ENCODE measurements at regions not wholly inside any gene's neighbourhood (a gene's known extent, or its start where the extent isn't known, plus 50 kb on each side); places are given as distances from the start of the nearest gene placed in this dataset.
"Not testable (repeated sequence)": the region's sequence is repeated elsewhere in the genome, so short reads cannot be mapped to it uniquely, and the experiment has no call there.

GRCh38 chr18:22817844-22818243 is 115.3 kb upstream of the RBBP8 start:
- TF ChIP-seq, protein P1, sequence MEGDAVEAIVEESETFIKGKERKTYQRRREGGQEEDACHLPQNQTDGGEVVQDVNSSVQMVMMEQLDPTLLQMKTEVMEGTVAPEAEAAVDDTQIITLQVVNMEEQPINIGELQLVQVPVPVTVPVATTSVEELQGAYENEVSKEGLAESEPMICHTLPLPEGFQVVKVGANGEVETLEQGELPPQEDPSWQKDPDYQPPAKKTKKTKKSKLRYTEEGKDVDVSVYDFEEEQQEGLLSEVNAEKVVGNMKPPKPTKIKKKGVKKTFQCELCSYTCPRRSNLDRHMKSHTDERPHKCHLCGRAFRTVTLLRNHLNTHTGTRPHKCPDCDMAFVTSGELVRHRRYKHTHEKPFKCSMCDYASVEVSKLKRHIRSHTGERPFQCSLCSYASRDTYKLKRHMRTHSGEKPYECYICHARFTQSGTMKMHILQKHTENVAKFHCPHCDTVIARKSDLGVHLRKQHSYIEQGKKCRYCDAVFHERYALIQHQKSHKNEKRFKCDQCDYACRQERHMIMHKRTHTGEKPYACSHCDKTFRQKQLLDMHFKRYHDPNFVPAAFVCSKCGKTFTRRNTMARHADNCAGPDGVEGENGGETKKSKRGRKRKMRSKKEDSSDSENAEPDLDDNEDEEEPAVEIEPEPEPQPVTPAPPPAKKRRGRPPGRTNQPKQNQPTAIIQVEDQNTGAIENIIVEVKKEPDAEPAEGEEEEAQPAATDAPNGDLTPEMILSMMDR (IDR thresholded peaks at IDR 0.05; ENCODE audit: extremely low read depth, missing control alignments), result no peak
- DNase-seq (ENCODE audit: low spot score), result no peak

DNA sequence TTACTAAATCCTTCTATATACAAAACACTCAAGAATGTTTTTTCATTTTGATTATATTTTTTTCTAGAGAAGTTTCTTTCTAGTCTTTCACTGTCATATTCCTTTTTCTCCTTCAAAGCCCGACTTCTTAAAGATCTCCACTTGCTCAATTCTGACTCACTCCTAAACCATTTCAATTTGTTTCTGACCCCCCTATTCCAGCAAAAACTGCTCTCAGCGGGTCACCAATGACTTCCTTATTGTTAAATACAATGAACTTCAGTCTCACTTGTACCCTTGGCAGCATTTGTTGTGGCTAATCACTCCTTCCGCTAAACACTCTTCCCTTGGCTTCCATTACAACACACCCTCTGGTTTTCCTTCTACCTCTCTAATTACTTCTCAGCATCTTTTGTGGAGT is 111.1 kb upstream of the RBBP8 start:
- TF ChIP-seq, protein P1 (IDR thresholded peaks at IDR 0.05; ENCODE audit: extremely low read depth, missing control alignments), result no peak
- no peak for DNase-seq (ENCODE audit: low spot score)

- TF ChIP-seq, protein P1 (IDR thresholded peaks at IDR 0.05; ENCODE audit: extremely low read depth, missing control alignments), result no peak
- peak; percentile 34 for DNase-seq (ENCODE audit: low spot score)
Observed at GRCh38 chr18:22822841-22823508, 110.2 kb upstream of the RBBP8 start.

DNA sequence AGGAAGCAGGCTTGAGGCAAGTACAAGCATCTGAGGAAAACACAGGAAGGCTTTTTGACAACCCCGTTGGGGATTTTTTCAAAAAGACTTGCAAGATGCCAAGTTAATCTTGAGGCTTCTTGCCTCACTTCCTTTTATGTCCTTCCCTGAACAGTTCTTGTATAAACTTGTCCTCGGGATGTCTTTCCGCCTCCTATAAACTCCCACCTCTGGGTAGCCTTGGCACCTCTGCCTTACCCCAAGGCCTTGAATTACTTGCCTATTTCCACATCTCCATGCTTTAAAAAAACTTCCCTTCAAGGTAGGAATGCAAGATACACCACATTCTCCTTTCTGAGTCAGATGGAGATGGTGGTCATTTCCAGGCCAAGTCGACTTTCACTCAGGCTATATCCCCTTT is 106.4 kb upstream of the RBBP8 start:
- TF ChIP-seq, protein P1 (IDR thresholded peaks at IDR 0.05; ENCODE audit: extremely low read depth, missing control alignments), result no peak

GRCh38 chr18:22827216-22827615 is 105.9 kb upstream of the RBBP8 start:
- no peak for DNase-seq (ENCODE audit: low spot score)
- TF ChIP-seq, protein P1 (IDR thresholded peaks at IDR 0.05; ENCODE audit: extremely low read depth, missing control alignments), result no peak

More for the DNA sequence above, 106.4 kb upstream of the RBBP8 start:
- DNase-seq (ENCODE audit: low spot score), result no peak

- no peak for DNase-seq (ENCODE audit: low spot score)
Observed at GRCh38 chr18:22827741-22828140, 105.4 kb upstream of the RBBP8 start.

GRCh38 chr18:22828171-22828570 is 105.0 kb upstream of the RBBP8 start:
- TF ChIP-seq, protein P1 (IDR thresholded peaks at IDR 0.05; ENCODE audit: extremely low read depth, missing control alignments), result no peak
- DNase-seq (ENCODE audit: low spot score), result no peak

More at GRCh38 chr18:22827741-22828140, 105.4 kb upstream of the RBBP8 start:
- TF ChIP-seq, protein P1 (IDR thresholded peaks at IDR 0.05; ENCODE audit: extremely low read depth, missing control alignments), result no peak

DNA sequence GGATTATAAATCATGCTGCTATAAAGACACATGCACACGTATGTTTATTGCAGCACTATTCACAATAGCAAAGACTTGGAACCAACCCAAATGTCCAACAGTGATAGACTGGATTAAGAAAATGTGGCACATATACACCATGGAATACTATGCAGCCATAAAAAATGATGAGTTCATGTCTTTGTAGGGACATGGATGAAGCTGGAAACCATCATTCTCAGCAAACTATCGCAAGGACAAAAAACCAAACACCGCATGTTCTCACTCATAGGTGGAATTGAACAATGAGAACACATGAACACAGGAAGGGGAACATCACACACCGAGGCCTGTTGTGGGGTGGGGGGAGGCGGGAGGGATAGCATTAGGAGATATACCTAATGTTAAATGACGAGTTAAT is 104.5 kb upstream of the RBBP8 start:
- DNase-seq (ENCODE audit: low spot score), result not testable (repeated sequence)

Measured in GM20000 (cell line).